ENCODE measurements at regions not wholly inside any gene's neighbourhood (a gene's known extent, or its start where the extent isn't known, plus 50 kb on each side); places are given as distances from the start of the nearest gene placed in this dataset.
A peak's percentile ranks its signal among the peaks of the same experiment; 100 is the strongest.

GRCh38 chr7:104264285-104264684 is 56.5 kb upstream of the ORC5 start:
- WGBS, 2 donors, result 71 to 77% methylated on average over 3 of the region's 3 CpGs
- no peak for DNase-seq

DNA sequence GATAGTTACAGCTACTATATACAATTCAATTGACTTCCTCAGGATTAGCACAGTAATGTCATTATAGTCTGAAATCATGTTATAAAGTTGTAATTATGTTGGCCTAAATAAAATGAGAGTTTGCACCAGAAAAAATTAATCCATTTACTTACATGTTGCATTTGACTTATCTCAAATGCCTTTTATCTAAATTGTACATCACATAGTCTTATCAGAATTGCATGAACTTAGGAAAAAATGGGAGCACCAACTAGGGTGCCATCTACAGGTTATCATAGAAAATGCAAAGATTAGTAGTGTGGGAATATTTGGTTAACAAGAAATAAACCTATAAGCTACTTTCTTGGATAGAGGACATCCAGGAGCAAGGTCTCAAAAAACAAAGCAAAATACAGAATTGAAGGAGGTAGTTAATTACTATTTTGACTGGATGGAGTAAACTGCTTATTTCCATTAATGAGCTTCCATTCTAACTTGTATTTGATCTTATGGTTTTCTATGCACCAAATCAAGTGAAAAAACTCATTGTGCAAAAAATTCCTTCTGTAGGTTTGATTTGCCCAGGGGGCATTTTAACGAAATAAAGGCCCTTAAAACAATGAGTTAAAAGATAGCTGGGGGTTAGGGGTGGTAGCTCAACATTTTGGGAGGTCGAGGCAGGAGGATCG is 60.0 kb upstream of the ORC5 start:
- Histone ChIP-seq H3K4me3 (no peak overlapping the region), H3K36me3 (ENCODE audit: control insufficient read depth in 4 of 4, insufficient read depth in 4 of 4, low read length in 4 of 4) (no peaks in the 10 kb centered on the region), H3K27me3 (ENCODE audit: control insufficient read depth in 3 of 3, insufficient read depth in 3 of 3, low read length in 2 of 3) (peaks cover 0 to 5% (median 0%) of the 10 kb centered on the region in 3 donors), H3K9ac (ENCODE audit: insufficient read depth in 1 of 2, low read length in 2 of 2) (no peak overlapping the region), H3K4me1 (ENCODE audit: control insufficient read depth in 5 of 5, insufficient read depth in 5 of 5, low read length in 5 of 5) (no peaks in the 10 kb centered on the region), H3K9me3 (ENCODE audit: control insufficient read depth in 4 of 4, insufficient read depth in 3 of 4, low read length in 3 of 4) (no peaks in the 10 kb centered on the region), H3K27ac (ENCODE audit: low read depth in 1 of 2, low read length in 1 of 2) (no peak overlapping the region)
- TF ChIP-seq, protein P1, sequence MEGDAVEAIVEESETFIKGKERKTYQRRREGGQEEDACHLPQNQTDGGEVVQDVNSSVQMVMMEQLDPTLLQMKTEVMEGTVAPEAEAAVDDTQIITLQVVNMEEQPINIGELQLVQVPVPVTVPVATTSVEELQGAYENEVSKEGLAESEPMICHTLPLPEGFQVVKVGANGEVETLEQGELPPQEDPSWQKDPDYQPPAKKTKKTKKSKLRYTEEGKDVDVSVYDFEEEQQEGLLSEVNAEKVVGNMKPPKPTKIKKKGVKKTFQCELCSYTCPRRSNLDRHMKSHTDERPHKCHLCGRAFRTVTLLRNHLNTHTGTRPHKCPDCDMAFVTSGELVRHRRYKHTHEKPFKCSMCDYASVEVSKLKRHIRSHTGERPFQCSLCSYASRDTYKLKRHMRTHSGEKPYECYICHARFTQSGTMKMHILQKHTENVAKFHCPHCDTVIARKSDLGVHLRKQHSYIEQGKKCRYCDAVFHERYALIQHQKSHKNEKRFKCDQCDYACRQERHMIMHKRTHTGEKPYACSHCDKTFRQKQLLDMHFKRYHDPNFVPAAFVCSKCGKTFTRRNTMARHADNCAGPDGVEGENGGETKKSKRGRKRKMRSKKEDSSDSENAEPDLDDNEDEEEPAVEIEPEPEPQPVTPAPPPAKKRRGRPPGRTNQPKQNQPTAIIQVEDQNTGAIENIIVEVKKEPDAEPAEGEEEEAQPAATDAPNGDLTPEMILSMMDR (IDR thresholded peaks at IDR 0.05; ENCODE audit: control extremely low read depth, extremely low read depth), result no peak
- DNase-seq (peak in 2 of 3 donors; percentile 23 to 33), ATAC-seq (ENCODE audit: insufficient read depth, low FRiP score) (no peak)
- 51 to 58% methylated on average over 3 of the region's 3 CpGs for WGBS, 2 donors

More at GRCh38 chr7:104264285-104264684, 56.5 kb upstream of the ORC5 start:
- Histone ChIP-seq H3K9ac (ENCODE audit: insufficient read depth in 1 of 2, low read length in 2 of 2) (no peak overlapping the region), H3K9me3 (ENCODE audit: control insufficient read depth in 4 of 4, insufficient read depth in 3 of 4, low read length in 3 of 4) (no peaks in the 10 kb centered on the region), H3K4me3 (no peak overlapping the region), H3K27ac (ENCODE audit: low read depth in 1 of 2, low read length in 1 of 2) (no peak overlapping the region), H3K27me3 (ENCODE audit: control insufficient read depth in 3 of 3, insufficient read depth in 3 of 3, low read length in 2 of 3) (peaks cover 0 to under 1% (median 0%) of the 10 kb centered on the region in 3 donors), H3K4me1 (ENCODE audit: control insufficient read depth in 5 of 5, insufficient read depth in 5 of 5, low read length in 5 of 5) (no peaks in the 10 kb centered on the region), H3K36me3 (ENCODE audit: control insufficient read depth in 4 of 4, insufficient read depth in 4 of 4, low read length in 4 of 4) (no peaks in the 10 kb centered on the region)
- TF ChIP-seq, protein P1 (IDR thresholded peaks at IDR 0.05; ENCODE audit: control extremely low read depth, extremely low read depth), result no peak
- no peak for ATAC-seq (ENCODE audit: insufficient read depth, low FRiP score)

GRCh38 chr7:104271948-104272347 is 56.5 kb upstream of the LHFPL3 start:
- ATAC-seq (ENCODE audit: insufficient read depth, low FRiP score) (no peak), DNase-seq (no peak)
- Histone ChIP-seq H3K9me3 (ENCODE audit: control insufficient read depth in 4 of 4, insufficient read depth in 3 of 4, low read length in 3 of 4) (peaks cover 0 to 4% (median 0%) of the 10 kb centered on the region in 4 donors), H3K4me3 (no peak overlapping the region), H3K27me3 (ENCODE audit: control insufficient read depth in 3 of 3, insufficient read depth in 3 of 3, low read length in 2 of 3) (peaks cover 0 to 5% (median 0%) of the 10 kb centered on the region in 3 donors), H3K9ac (ENCODE audit: insufficient read depth in 1 of 2, low read length in 2 of 2) (no peak overlapping the region), H3K27ac (ENCODE audit: low read depth in 1 of 2, low read length in 1 of 2) (no peak overlapping the region), H3K4me1 (ENCODE audit: control insufficient read depth in 5 of 5, insufficient read depth in 5 of 5, low read length in 5 of 5) (no peaks in the 10 kb centered on the region), H3K36me3 (ENCODE audit: control insufficient read depth in 4 of 4, insufficient read depth in 4 of 4, low read length in 4 of 4) (no peaks in the 10 kb centered on the region)
- 55 to 77% methylated on average over 2 of the region's 2 CpGs for WGBS, 2 donors
- TF ChIP-seq, protein P1 (IDR thresholded peaks at IDR 0.05; ENCODE audit: control extremely low read depth, extremely low read depth), result no peak
